HCT116 (cell line): ENCODE measurements at regions not wholly inside any gene's neighbourhood (a gene's known extent, or its start where the extent isn't known, plus 50 kb on each side); places are given as distances from the start of the nearest gene placed in this dataset.

ENCODE experiments used
- ATAC-seq: fragments of 200-7000 bp; cut with Tn5 transposase; 2 replicates; pipeline ENCODE4 v1.9.1; 2020; ENCODE audit warnings: mild to moderate bottlenecking, moderate library complexity
- BruUV-seq: library from RNA; stranded (reverse); fragments of 400-500 nt; replicated peaks from 2 replicates; lab custom pipeline; 2021; lab: Mats Ljungman, UMichigan
- CTCF ChIA-PET: fragments of 300-600 bp; sonication (Branson Sonifier 250); formaldehyde crosslinking; loops from one replicate; lab custom pipeline; 2021; ENCODE audit warnings: antibody characterized with exemption; lab: Charles Lee
- POLR2A ChIA-PET: fragments of 300-600, 350-600 bp; sonication (Branson Sonifier 250); formaldehyde crosslinking; loops from one replicate; lab custom pipeline; 2021; ENCODE audit warnings: antibody characterized with exemption; lab: Charles Lee
- RAD21 ChIA-PET, 2 experiments: fragments of 300-600 bp; sonication (Branson Sonifier 250); formaldehyde crosslinking; loops; one replicate each; lab custom pipeline; 2023; ENCODE audit warnings: low total read pairs in 2 of 2; ENCODE audit not compliant: uncharacterized antibody in 2 of 2, unreplicated experiment in 2 of 2, low non-redundant PET in 1 of 2; lab: Charles Lee
- DNase-seq: peaks from one replicate; pipeline ENCODE4 v3.0.0-alpha.2; 2010; ENCODE audit warnings: low read depth, low spot score
- H2AFZ ChIP-seq: fragments of 200-600 bp; shearing (Covaris generic), sonication (generic); 2 replicates; pipeline ENCODE4 v1.6.1; 2017; ENCODE audit warnings: low read depth, mixed run types, mixed read lengths, antibody characterized with exemption, low read length; ENCODE audit not compliant: poor library complexity, severe bottlenecking
- H3K27ac ChIP-seq: 2 replicates; pipeline ENCODE4 v1.5.1; 2012; ENCODE audit warnings: low read depth, low read length
- H3K27me3 ChIP-seq: fragments of 200-600 bp; sonication (generic); 2 replicates; pipeline ENCODE4 v1.6.1; 2016; ENCODE audit warnings: mixed run types, low read length, mixed read lengths; ENCODE audit not compliant: insufficient read depth
- H3K36me3 ChIP-seq, 2 experiments: fragments of 200-500 bp in 1 of 2; fragments of 200-600 bp in 1 of 2; sonication (Bioruptor generic) in 1 of 2; sonication (generic) in 1 of 2; 2 replicates each; pipeline versions ENCODE4 v1.5.1 to v1.6.1; 2014 to 2016; ENCODE audit warnings: low read length in 2 of 2, inconsistent platforms in 1 of 2, mixed read lengths in 1 of 2, mixed run types in 1 of 2; ENCODE audit not compliant: insufficient read depth in 2 of 2, control insufficient read depth in 1 of 2
- H3K4me1 ChIP-seq, 2 experiments: fragments of 200-600 bp in 1 of 2; sonication (generic) in 1 of 2; 2 replicates each; pipeline versions ENCODE4 v1.5.1 to v1.6.1; 2012 to 2017; ENCODE audit warnings: low read length in 2 of 2, inconsistent platforms in 1 of 2, mild to moderate bottlenecking in 1 of 2, mixed read lengths in 1 of 2, mixed run types in 1 of 2, moderate library complexity in 1 of 2; ENCODE audit not compliant: insufficient read depth in 2 of 2, control insufficient read depth in 1 of 2
- H3K4me2 ChIP-seq: fragments of 200-600 bp; sonication (generic); 2 replicates; pipeline ENCODE4 v1.6.1; 2017; ENCODE audit warnings: mixed run types, low read length, mixed read lengths
- H3K4me3 ChIP-seq, 2 experiments: fragments of 200-600 bp in 1 of 2; sonication (generic) in 1 of 2; replicated peaks in 1 of 2; 2 replicates each; pipeline ENCODE4 v1.5.1; 2011 to 2016; ENCODE audit warnings: low read length in 2 of 2, control low read depth in 1 of 2, low read depth in 1 of 2, mild to moderate bottlenecking in 1 of 2, mixed read lengths in 1 of 2, mixed run types in 1 of 2
- H3K79me2 ChIP-seq: fragments of 200-600 bp; sonication (generic); 2 replicates; pipeline ENCODE4 v1.6.1; 2017; ENCODE audit warnings: mild to moderate bottlenecking, mixed run types, low read length, moderate library complexity, mixed read lengths; ENCODE audit not compliant: insufficient read depth
- H3K9ac ChIP-seq: fragments of 200-600 bp; sonication (generic); 2 replicates; pipeline ENCODE4 v1.6.1; 2016; ENCODE audit warnings: low read length, mixed read lengths
- H3K9me2 ChIP-seq: fragments of 200-600 bp; sonication (generic), shearing (Covaris generic); 2 replicates; pipeline ENCODE4 v1.6.1; 2017; ENCODE audit warnings: mixed run types, mild to moderate bottlenecking, moderate library complexity; ENCODE audit not compliant: insufficient read depth
- H3K9me3 ChIP-seq, 2 experiments: fragments of 200-500 bp in 1 of 2; fragments of 200-600 bp in 1 of 2; sonication (Bioruptor generic) in 1 of 2; sonication (generic) in 1 of 2; 2 replicates each; pipeline ENCODE4 v1.6.1; 2014 to 2017; ENCODE audit warnings: low read length in 2 of 2, mixed read lengths in 2 of 2, inconsistent platforms in 1 of 2, low read depth in 1 of 2, mild to moderate bottlenecking in 1 of 2, mixed run types in 1 of 2, moderate library complexity in 1 of 2; ENCODE audit not compliant: control insufficient read depth in 1 of 2, insufficient read depth in 1 of 2
- H4K20me1 ChIP-seq: fragments of 200-600 bp; sonication (generic), shearing (Covaris generic); 2 replicates; pipeline ENCODE4 v1.6.1; 2017; ENCODE audit warnings: mixed run types, mild to moderate bottlenecking, moderate library complexity; ENCODE audit not compliant: insufficient read depth
- CEBPB ChIP-seq: IDR thresholded peaks from 2 replicates; pipeline ENCODE4 v1.6.1; 2012; ENCODE audit warnings: low read depth
- EZH2 ChIP-seq: fragments of 200-600 bp; sonication (generic); IDR thresholded peaks from 2 replicates; pipeline ENCODE4 v1.6.1; 2017; ENCODE audit warnings: antibody characterized with exemption, mixed run types
- JUND ChIP-seq: IDR thresholded peaks from 2 replicates; pipeline ENCODE4 v1.6.1; 2012
- POLR2A ChIP-seq: IDR thresholded peaks from 2 replicates; pipeline ENCODE4 v1.7.0; 2011; ENCODE audit warnings: borderline replicate concordance; ENCODE audit not compliant: insufficient read depth, insufficient read length; ENCODE audit errors: extremely low read depth
- RAD21 ChIP-seq: IDR thresholded peaks from 2 replicates; pipeline ENCODE4 v1.6.1; 2012; ENCODE audit warnings: low read depth, mild to moderate bottlenecking
- SIN3A ChIP-seq: IDR thresholded peaks from 2 replicates; pipeline ENCODE4 v1.6.1; 2012; ENCODE audit warnings: low read depth
- SP1 ChIP-seq: IDR thresholded peaks from 2 replicates; pipeline ENCODE4 v1.6.1; 2012; ENCODE audit warnings: low read depth
- TCF7L2 ChIP-seq: IDR thresholded peaks from 2 replicates; pipeline ENCODE4 v1.7.0; 2011; ENCODE audit warnings: borderline replicate concordance, inconsistent platforms; ENCODE audit not compliant: insufficient read depth, insufficient read length; ENCODE audit errors: extremely low read depth
- intact Hi-C: fragments of 100-400 bp; cut with micrococcal nuclease; formaldehyde crosslinking; loops from 2 replicates; pipeline ENCODE4 v1.10.0; 2022
- TF ChIP-seq, protein P1 (sequence below): IDR thresholded peaks from 2 replicates; pipeline ENCODE4 v1.6.1; 2012; ENCODE audit warnings: low read depth

DNA sequence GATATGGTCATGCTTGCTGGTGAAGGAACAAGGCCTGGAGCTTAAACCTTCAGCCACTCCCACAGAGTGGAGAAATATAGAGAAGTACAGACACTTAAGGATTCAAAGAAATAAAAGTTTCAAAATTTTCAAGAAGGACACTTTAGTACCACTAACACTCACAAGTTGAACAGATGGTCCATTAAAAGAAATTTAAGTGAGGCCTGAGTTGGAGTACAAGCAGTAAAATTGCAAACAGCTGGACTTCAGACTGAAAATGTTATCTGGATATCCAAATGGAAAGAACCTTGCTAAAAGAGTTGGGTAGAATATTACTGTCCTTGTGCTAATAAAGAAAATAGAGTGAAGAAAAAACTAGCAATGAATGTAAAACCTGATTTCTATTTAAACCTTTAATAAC is 397.1 kb upstream of the KCNMB2 start:
- no peak for DNase-seq
- ATAC-seq: no peak
- ChIA-PET POLR2A (no interaction called here), RAD21 (no interaction called here), CTCF (no interaction called here)
- Histone ChIP-seq H3K9me2 (no peaks in the 10 kb centered on the region), H3K4me2 (no peak overlapping the region), H3K36me3 (no peaks in the 10 kb centered on the region), H3K4me3 (no peak overlapping the region), H3K9ac (no peak overlapping the region), H4K20me1 (no peaks in the 10 kb centered on the region), H2AFZ (no peak overlapping the region), H3K9me3 (no peaks in the 10 kb centered on the region), H3K27ac (no peak overlapping the region), H3K27me3 (no peaks in the 10 kb centered on the region), H3K79me2 (no peaks in the 10 kb centered on the region), H3K4me1 (no peaks in the 10 kb centered on the region)
- TF ChIP-seq, protein P1, sequence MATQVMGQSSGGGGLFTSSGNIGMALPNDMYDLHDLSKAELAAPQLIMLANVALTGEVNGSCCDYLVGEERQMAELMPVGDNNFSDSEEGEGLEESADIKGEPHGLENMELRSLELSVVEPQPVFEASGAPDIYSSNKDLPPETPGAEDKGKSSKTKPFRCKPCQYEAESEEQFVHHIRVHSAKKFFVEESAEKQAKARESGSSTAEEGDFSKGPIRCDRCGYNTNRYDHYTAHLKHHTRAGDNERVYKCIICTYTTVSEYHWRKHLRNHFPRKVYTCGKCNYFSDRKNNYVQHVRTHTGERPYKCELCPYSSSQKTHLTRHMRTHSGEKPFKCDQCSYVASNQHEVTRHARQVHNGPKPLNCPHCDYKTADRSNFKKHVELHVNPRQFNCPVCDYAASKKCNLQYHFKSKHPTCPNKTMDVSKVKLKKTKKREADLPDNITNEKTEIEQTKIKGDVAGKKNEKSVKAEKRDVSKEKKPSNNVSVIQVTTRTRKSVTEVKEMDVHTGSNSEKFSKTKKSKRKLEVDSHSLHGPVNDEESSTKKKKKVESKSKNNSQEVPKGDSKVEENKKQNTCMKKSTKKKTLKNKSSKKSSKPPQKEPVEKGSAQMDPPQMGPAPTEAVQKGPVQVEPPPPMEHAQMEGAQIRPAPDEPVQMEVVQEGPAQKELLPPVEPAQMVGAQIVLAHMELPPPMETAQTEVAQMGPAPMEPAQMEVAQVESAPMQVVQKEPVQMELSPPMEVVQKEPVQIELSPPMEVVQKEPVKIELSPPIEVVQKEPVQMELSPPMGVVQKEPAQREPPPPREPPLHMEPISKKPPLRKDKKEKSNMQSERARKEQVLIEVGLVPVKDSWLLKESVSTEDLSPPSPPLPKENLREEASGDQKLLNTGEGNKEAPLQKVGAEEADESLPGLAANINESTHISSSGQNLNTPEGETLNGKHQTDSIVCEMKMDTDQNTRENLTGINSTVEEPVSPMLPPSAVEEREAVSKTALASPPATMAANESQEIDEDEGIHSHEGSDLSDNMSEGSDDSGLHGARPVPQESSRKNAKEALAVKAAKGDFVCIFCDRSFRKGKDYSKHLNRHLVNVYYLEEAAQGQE: no peak
- TF ChIP-seq SIN3A (no peak), JUND (no peak), CEBPB (no peak), EZH2 (no peak), POLR2A (no peak), SP1 (no peak), RAD21 (no peak), TCF7L2 (no peak)
- no TSS peak for BruUV-seq
- intact Hi-C loops: no loop called here
